DND-41 (cell line): ENCODE measurements at regions not wholly inside any gene's neighbourhood (a gene's known extent, or its start where the extent isn't known, plus 50 kb on each side); places are given as distances from the start of the nearest gene placed in this dataset.

ENCODE experiments used
- ATAC-seq: fragments of 200-7000 bp; cut with Tn5 transposase; 3 replicates; pipeline ENCODE4 v1.9.1; 2021; ENCODE audit warnings: low read depth; ENCODE audit not compliant: insufficient read depth
- DNase-seq: peaks from one replicate; pipeline ENCODE4 v3.0.0-alpha.2; 2020
- H2AFZ ChIP-seq: 2 replicates; pipeline ENCODE4 v1.6.0; 2012; ENCODE audit warnings: low read depth, low read length
- H3K27ac ChIP-seq: 2 replicates; pipeline ENCODE4 v1.5.1; 2012; ENCODE audit warnings: low read length, inconsistent platforms
- H3K27me3 ChIP-seq: fragments of 200-600 bp; sonication (generic); 2 replicates; pipeline ENCODE4 v1.6.0; 2012; ENCODE audit warnings: low read length, mild to moderate bottlenecking, inconsistent platforms; ENCODE audit not compliant: insufficient read depth, poor library complexity
- H3K36me3 ChIP-seq: 2 replicates; pipeline ENCODE4 v1.5.1; 2012; ENCODE audit warnings: low read length, inconsistent platforms; ENCODE audit not compliant: insufficient read depth
- H3K4me1 ChIP-seq: 2 replicates; pipeline ENCODE4 v1.5.1; 2012; ENCODE audit warnings: mild to moderate bottlenecking, low read length; ENCODE audit not compliant: insufficient read depth
- H3K4me2 ChIP-seq: 2 replicates; pipeline ENCODE4 v1.6.0; 2012; ENCODE audit warnings: mild to moderate bottlenecking, moderate library complexity, low read length, inconsistent platforms; ENCODE audit not compliant: insufficient read depth
- H3K4me3 ChIP-seq, 2 experiments: fragments of 200-600 bp in 1 of 2; shearing (Covaris generic) in 1 of 2; 2 replicates each; pipeline ENCODE4 v1.5.1; 2012 to 2016; ENCODE audit warnings: inconsistent platforms in 2 of 2, low read length in 2 of 2, mild to moderate bottlenecking in 2 of 2, low read depth in 1 of 2, moderate library complexity in 1 of 2
- H3K79me2 ChIP-seq: 2 replicates; pipeline ENCODE4 v1.6.0; 2012; ENCODE audit warnings: low read length, inconsistent platforms; ENCODE audit not compliant: insufficient read depth
- H3K9ac ChIP-seq: 2 replicates; pipeline ENCODE4 v1.6.0; 2012; ENCODE audit warnings: low read depth, mild to moderate bottlenecking, inconsistent platforms, low read length, moderate library complexity
- H3K9me3 ChIP-seq: 2 replicates; pipeline ENCODE4 v1.5.1; 2012; ENCODE audit warnings: low read length, moderate library complexity, mild to moderate bottlenecking, inconsistent platforms; ENCODE audit not compliant: insufficient read depth, severe bottlenecking
- H4K20me1 ChIP-seq: 2 replicates; pipeline ENCODE4 v1.6.0; 2012; ENCODE audit warnings: low read length; ENCODE audit not compliant: insufficient read depth
- EZH2 ChIP-seq: IDR thresholded peaks from 3 replicates; pipeline ENCODE4 v1.6.1; 2012; ENCODE audit warnings: borderline replicate concordance, low read depth, mild to moderate bottlenecking, moderate library complexity, low read length, inconsistent platforms; ENCODE audit not compliant: severe bottlenecking
- TF ChIP-seq, protein P1 (sequence below): IDR thresholded peaks from 2 replicates; pipeline ENCODE4 v1.5.1; 2012; ENCODE audit warnings: borderline replicate concordance, low read length, moderate library complexity, mild to moderate bottlenecking; ENCODE audit not compliant: poor library complexity, severe bottlenecking; ENCODE audit errors: extremely low read depth

DNA sequence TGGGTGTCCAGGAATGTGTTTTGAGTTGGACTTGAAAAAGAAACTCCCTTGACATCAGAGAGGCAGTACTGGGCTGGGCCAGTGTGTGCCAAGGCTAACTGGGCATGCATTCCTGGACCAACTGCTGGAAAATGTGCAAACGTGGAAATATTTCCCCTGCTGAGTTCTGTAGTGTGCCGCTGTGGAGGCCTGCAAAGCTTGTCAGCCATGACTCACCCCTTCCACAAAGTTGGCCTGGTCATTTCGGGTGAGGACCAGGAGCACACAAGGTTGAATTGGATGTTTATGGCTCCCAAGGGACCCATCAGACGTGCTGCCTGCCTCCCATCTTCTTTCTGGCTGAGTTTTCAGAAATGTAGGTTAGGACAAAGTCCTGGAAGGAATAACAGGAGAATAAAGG, 513.1 kb downstream of the MIAT start:
- Histone ChIP-seq H3K4me2 (no peak overlapping the region), H3K9ac (no peak overlapping the region), H3K27me3 (peaks cover 6% of the 10 kb centered on the region), H2AFZ (no peak overlapping the region), H3K4me1 (no peaks in the 10 kb centered on the region), H3K36me3 (no peaks in the 10 kb centered on the region), H4K20me1 (no peaks in the 10 kb centered on the region), H3K4me3 (no peak overlapping the region), H3K9me3 (no peaks in the 10 kb centered on the region), H3K27ac (no peak overlapping the region), H3K79me2 (no peaks in the 10 kb centered on the region)
- DNase-seq (no peak), ATAC-seq (no peak)
- TF ChIP-seq, protein P1, sequence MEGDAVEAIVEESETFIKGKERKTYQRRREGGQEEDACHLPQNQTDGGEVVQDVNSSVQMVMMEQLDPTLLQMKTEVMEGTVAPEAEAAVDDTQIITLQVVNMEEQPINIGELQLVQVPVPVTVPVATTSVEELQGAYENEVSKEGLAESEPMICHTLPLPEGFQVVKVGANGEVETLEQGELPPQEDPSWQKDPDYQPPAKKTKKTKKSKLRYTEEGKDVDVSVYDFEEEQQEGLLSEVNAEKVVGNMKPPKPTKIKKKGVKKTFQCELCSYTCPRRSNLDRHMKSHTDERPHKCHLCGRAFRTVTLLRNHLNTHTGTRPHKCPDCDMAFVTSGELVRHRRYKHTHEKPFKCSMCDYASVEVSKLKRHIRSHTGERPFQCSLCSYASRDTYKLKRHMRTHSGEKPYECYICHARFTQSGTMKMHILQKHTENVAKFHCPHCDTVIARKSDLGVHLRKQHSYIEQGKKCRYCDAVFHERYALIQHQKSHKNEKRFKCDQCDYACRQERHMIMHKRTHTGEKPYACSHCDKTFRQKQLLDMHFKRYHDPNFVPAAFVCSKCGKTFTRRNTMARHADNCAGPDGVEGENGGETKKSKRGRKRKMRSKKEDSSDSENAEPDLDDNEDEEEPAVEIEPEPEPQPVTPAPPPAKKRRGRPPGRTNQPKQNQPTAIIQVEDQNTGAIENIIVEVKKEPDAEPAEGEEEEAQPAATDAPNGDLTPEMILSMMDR, result no peak
- no peak for TF ChIP-seq EZH2

DNA sequence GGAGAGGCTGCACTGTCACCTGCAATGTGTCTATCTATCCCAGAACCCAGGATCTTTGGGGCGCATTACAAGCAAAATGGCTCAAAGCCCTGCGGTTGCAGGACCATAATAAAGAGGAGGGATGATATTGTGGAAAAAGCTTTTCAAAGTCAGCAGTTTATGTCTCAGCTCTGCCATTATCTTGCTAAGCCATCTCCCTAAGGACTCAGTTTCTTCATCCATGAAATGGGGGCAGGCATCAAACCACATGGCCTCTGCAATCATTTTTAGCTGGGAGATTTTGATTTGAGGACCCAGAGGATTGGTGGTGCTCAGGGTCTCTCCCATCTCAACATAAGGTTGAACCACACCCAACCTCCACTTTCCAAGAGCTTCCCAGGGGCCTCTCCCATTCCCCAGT, 513.8 kb downstream of the MIAT start:
- H3K4me2 ChIP-seq, result no peak overlapping the region
- H2AFZ ChIP-seq, result no peak overlapping the region
- no peak for ATAC-seq
- H3K4me1 ChIP-seq, result no peaks in the 10 kb centered on the region
- H3K79me2 ChIP-seq, result no peaks in the 10 kb centered on the region
- no peak overlapping the region for H3K27ac ChIP-seq
- no peak overlapping the region for H3K4me3 ChIP-seq
- no peaks in the 10 kb centered on the region for H3K36me3 ChIP-seq
- TF ChIP-seq, protein P1, result no peak
- TF ChIP-seq EZH2, result no peak
- H3K9ac ChIP-seq, result no peak overlapping the region
- no peaks in the 10 kb centered on the region for H3K9me3 ChIP-seq
- DNase-seq, result no peak
- no peaks in the 10 kb centered on the region for H4K20me1 ChIP-seq
- H3K27me3 ChIP-seq, result peaks cover 6% of the 10 kb centered on the region

DNA sequence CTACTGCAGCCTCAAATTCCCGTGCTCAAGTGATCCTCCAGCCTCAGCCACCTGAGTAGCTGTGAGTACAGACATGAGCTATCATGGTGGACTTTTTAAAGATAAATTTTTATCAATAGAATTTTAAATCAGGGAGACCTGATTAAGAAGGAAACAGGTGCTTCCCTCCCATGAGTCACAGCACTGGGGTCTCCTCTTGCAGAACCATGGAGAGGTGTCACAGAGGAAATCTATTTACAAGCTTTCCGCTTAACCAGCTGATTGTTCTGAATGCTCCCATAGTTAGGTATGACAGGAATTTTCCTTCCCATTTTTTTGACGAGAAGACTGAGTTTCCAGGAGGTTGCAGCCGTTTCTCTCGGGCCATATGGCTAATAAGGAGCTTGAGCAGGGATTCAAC, 516.1 kb downstream of the MIAT start:
- Histone ChIP-seq H3K36me3 (no peaks in the 10 kb centered on the region), H3K9me3 (no peaks in the 10 kb centered on the region), H3K4me1 (no peaks in the 10 kb centered on the region), H3K27ac (no peak overlapping the region), H3K4me3 (no peak overlapping the region), H4K20me1 (no peaks in the 10 kb centered on the region), H3K27me3 (peaks cover 6% of the 10 kb centered on the region), H3K79me2 (no peaks in the 10 kb centered on the region), H3K4me2 (no peak overlapping the region), H3K9ac (no peak overlapping the region), H2AFZ (no peak overlapping the region)
- DNase-seq (no peak), ATAC-seq (no peak)
- TF ChIP-seq, protein P1, result no peak
- no peak for TF ChIP-seq EZH2

DNA sequence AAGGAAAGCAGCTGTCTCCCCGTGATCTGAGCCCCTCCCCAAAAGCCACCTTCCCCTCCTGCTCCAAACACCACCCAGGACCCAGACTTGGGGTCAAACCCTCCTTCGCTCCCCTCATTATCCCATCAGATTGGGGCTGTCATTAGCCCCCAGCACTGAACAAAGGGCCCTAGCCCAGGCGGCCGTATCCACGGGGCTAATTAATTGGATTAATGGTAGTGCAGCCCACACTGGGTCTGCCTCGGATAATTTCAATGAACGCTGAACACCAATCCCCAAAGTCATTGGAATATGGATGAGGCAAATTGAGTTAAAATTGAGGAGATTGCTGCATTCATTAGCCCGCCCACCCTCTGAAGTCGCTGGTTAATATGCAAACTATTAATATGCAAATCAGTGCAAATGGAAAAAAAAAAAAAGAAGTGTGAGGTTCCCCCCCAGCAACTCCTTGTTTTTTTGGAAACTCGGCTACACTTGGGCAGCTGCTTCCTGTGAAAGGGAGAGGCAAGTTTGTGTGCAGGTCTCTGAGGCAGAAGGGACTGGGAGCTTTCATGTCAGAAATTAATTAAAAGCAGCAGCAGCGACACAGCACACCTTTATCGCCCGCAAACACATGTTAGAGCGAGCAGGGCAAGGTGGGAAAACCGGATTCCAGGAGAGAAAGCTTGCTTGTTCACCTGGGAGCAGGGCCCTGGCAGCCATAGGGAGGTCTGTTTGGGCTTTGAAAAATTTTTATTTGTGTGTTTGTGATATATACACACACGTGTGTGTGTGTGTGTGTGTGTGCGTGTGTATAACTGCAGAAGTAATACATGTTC, 517.8 kb downstream of the MIAT start:
- no peaks in the 10 kb centered on the region for H3K4me1 ChIP-seq
- H3K9ac ChIP-seq, result no peak overlapping the region
- H3K27ac ChIP-seq, result no peak overlapping the region
- H3K4me3 ChIP-seq, result no peak overlapping the region
- no peak overlapping the region for H3K4me2 ChIP-seq
- H3K36me3 ChIP-seq, result no peaks in the 10 kb centered on the region
- ATAC-seq (no peak), DNase-seq (no peak)
- H4K20me1 ChIP-seq, result no peaks in the 10 kb centered on the region
- H3K27me3 ChIP-seq, result peaks cover 11% of the 10 kb centered on the region
- H3K79me2 ChIP-seq, result no peaks in the 10 kb centered on the region
- no peaks in the 10 kb centered on the region for H3K9me3 ChIP-seq
- TF ChIP-seq, protein P1, result no peak
- TF ChIP-seq EZH2, result no peak
- no peak overlapping the region for H2AFZ ChIP-seq
